Endometrial microvascular endothelial cells (primary cell): ENCODE measurements at regions not wholly inside any gene's neighbourhood (a gene's known extent, or its start where the extent isn't known, plus 50 kb on each side); places are given as distances from the start of the nearest gene placed in this dataset.

Source experiments
- in situ Hi-C: cut with HindIII; loops from 2 replicates; pipeline ENCODE4 v1.10.0; 2017; ENCODE audit warnings: low sequenced_read_pairs, low pct_unique_long_range_greater_than_20kb; ENCODE audit errors: inconsistent ontology term

- in situ Hi-C loops, result no loop called here
Measured at GRCh38 chr17:27233059-27233458, 60.9 kb upstream of the WSB1 start.

- in situ Hi-C loops, result no loop called here
Measured at GRCh38 chr17:27233776-27234175, 60.1 kb upstream of the WSB1 start.

GRCh38 chr17:27236717-27237315, 57.1 kb upstream of the WSB1 start:
- in situ Hi-C loops, result no loop called here

- in situ Hi-C loops, result no loop called here
Measured at GRCh38 chr17:27237890-27238289, 56.0 kb upstream of the WSB1 start.

DNA sequence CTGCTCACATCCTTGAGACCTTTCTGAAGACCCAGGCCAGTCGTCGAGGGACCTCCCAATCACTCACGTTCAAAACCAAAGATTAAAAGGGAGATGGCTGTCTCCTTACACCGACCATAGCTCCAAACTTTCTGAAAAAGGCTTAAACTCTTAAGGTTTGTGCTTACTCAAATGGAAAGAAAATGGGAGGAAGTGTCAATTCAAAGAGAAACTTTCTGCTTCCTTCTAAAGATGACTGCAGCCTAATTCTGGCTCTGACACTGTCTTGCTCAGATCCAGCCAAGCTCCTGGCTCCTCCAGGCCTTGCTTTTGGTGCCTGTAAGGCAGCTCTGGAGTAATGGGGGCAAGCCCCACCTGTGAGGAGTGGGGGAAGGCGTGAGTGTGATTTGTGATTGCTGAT, 54.9 kb upstream of the WSB1 start:
- in situ Hi-C loops, result no loop called here

GRCh38 chr17:27239584-27239983, 54.3 kb upstream of the WSB1 start:
- in situ Hi-C loops, result no loop called here

- in situ Hi-C loops, result loop anchor here (10.0 kb wide), 1 partner anchor 95 kb away; no protein-coding TSS in a partner anchor
Measured at GRCh38 chr17:27240086-27240801, 53.7 kb upstream of the WSB1 start.

- in situ Hi-C loops, result loop anchor here (10.0 kb wide), 1 partner anchor 94 kb away; no protein-coding TSS in a partner anchor
Measured at GRCh38 chr17:27240802-27241155, 53.1 kb upstream of the WSB1 start.

- in situ Hi-C loops, result loop anchor here (10.0 kb wide), 1 partner anchor 93 kb away; no protein-coding TSS in a partner anchor
Measured at GRCh38 chr17:27241346-27241946, 52.5 kb upstream of the WSB1 start.

DNA sequence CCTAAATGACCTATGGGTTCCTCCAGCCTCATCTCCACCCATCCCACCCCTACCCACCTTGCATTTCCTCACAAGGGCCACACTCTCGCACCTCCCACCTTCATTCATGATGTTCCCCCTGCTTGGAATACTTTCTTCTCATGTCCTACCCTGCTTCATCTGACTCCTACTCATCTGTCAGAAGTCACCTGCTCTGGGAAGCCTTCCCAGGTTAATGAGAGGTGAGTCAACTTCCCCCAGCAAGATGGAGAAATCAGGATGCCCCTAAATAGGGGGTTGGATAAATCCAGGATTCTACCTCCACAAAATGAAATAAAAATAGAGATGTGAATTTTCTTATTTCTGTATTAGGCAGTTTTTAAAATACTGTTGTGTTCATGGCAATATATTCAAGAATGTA, 51.0 kb upstream of the WSB1 start:
- in situ Hi-C loops, result loop anchor here (10.0 kb wide), 1 partner anchor 92 kb away; no protein-coding TSS in a partner anchor

DNA sequence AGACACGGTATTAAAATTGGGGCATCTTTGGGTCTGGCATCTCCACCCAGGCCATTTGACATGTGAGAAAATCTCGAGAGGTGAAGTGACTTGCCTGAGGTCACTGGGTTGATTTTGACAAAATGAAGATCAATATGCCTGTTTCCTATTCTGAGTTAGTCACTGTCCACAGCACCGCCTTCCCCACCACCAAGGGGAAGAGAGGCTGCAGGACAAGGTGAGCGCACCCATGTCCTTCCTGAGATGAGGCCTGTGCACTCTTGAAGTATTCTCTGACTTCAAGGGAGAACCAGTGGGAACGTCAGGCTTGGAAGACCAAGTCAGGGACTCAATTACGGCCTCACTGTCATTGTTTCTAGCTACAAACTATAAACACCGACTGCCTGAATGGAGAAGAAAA, 49.9 kb upstream of the WSB1 start:
- in situ Hi-C loops, result loop anchor here (10.0 kb wide), 1 partner anchor 91 kb away; no protein-coding TSS in a partner anchor
